KBM-7 (cell line): ENCODE measurements at regions not wholly inside any gene's neighbourhood (a gene's known extent, or its start where the extent isn't known, plus 50 kb on each side); places are given as distances from the start of the nearest gene placed in this dataset.
"Not testable (repeated sequence)": the region's sequence is repeated elsewhere in the genome, so short reads cannot be mapped to it uniquely, and the experiment has no call there.

Experiments used
- DNase-seq: peaks from one replicate; pipeline ENCODE4 v3.0.0-alpha.2; 2015
- in situ Hi-C: fragments of 300-500 bp; cut with MboI; formaldehyde crosslinking; loops from 2 replicates; pipeline ENCODE4 v1.14.3; 2020; ENCODE audit warnings: low sequenced_read_pairs, low pct_unique_long_range_greater_than_20kb, mixed read lengths

GRCh38 chr11:134984421-134984820 lies 572.4 kb upstream of the B3GAT1 start:
- in situ Hi-C loops = no loop called here
- DNase-seq = no peak

DNA sequence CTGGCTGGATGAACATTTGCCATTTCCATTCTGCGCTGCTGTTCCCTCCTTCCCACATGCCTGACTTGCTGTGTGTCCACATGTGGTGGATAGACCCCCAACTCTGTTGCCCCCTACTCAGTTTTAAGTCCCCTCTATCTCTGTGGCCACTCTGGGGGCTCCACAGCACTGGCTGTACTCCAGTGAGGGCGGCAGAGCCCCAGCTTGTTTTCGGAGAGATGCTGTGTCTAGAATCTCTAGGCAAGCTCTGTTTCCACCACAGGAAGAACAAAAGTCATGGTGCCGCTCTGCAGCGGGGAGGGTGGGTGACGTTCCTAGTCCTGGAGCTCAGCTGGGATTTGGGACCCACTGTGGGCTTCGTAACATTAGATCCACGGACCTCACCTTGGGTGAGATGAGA lies 570.4 kb upstream of the B3GAT1 start:
- in situ Hi-C loops, DNase-seq: not testable (repeated sequence)

DNA sequence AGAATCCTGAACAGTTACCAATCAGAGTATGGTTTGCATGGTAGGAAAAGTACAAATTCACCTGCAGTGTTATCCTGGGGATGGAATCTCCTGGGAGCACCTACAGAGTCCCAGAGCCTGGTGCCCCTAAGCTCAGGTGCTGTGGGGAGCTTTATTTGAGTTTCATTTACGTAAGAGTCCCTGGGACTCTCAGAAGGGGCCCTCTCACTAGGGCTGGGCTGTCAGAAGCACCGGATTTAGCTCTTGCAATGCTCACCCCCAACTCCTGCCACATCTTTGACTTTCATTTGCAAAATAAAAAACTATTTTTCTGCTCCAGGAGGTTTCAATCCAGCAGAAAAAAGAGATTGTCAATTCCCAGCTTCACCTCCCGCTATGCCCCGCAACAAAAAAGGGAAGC lies 569.8 kb upstream of the B3GAT1 start:
- in situ Hi-C loops = no loop called here
- DNase-seq = no peak

DNA sequence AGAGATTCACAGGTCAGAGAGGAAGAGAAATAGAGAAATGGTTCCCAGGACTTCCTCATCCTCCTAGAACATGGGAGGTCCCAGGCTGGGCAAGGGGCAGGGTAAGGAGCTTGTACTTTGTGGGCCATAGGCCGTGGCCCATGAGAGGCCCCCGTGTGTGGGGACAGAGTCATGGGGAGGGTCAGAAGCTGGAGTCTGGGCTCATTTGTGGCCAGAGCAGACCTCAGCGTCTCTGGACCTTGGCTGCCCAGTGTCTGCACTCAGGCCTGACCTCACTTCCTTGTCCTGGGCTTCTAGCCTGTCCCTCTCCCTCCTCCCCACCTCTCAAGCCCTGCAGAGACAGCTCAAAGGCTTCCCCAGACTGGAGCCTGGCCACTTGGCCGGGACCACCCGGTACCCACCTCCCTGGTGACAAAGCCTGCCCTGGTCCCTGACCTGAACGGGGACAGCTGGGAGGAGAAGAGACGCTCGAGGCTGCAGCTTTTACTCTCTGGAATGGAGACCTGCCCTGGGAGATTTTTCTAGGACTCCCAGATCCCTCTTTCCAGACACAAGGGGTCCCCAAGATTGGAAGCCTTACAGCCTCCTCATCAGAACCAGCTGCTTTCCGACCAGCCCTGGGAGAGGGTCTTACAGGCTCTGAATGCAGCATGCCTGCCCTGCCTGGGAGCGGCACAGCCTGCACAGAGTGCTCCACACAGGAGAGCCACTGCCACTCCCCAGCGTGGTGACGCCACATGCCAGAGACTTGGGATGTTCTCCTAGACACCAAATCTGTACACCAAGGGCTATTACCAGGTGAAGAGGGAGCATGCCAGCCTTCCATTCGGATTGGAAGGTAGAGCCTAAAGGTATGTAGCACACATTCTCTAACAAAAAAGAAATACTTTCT lies 569.0 kb upstream of the B3GAT1 start:
- in situ Hi-C loops = no loop called here
- no peak for DNase-seq

GRCh38 chr11:134979089-134979457 lies 567.0 kb upstream of the B3GAT1 start:
- in situ Hi-C loops, DNase-seq: not testable (repeated sequence)

DNA sequence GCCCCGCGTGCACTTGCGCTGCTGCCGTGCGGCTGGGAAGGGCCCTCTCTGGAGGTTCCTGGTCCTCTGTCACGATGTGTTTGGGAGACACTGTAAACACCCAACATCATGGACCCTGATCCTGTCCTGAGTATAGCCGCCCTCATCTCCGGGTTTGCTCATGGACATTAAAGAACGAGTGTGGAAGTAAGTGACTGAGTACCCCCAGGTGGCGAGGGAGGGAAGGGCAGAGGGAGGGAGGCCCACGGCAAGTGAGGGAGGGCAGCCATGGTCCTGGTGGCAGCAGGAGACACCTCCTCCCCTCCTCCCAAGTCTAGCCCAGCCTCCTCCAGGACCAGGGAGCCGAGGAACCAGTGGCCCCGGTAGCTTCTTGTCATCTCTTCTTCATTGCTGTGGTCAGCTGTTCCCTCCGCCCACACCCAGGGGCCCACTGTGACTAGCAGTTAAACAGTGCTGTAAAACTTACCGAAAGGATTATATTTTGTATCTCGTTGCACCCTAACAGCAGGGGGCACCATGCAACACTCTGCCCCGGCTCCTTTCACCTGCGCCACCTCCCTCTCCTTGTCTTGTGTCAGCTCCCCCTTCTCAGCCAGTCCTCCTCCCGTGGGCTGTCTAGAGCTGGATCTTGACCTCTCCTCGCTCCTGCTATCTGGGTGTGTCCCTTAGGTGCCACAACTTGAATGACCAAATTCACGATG lies 566.5 kb upstream of the B3GAT1 start:
- DNase-seq = peak; percentile 5
- in situ Hi-C loops = no loop called here

DNA sequence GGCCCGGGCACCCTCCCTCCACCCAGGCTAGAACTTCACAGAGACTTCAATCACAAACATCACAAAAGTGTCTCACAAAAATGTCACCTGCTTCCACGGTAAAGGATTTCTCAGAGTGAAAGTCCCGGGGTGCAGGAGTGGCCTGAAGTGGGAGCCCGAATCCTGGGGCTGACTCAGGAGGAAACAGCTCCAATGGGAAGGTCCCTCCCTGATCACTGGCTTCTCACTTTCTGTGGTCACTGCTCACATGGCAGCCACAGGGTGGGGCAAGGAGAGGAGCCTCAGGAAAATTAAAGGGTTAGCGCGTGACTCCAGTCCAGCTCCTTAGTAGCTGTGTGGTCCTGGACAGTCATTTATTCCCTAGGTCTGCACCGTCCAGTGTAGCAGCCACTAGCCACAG lies 564.5 kb upstream of the B3GAT1 start:
- in situ Hi-C loops = no loop called here
- DNase-seq = no peak

DNA sequence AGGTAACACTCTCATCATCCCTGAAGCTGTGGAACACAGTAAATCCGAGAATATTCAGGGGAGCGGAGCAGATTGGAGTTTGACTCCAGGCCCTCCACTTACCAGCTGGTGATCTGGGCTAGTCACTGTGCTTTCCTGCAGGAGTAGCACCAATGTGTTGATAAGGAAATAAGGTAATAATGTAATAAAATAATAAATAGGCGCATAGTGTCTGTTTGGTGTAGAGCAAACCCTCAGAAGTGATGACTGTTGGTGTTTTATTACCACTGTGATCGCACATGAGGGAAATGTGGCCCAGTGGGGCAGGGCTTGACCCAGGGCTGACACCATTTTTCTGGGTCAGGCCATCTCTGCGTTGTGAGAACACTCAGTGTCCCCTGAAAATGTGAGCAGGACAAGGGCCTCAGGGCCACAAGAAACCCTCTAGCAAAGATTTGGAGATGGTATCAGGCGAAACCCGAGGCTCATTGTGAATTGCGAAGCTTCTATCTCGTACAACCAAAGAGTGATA lies 563.9 kb upstream of the B3GAT1 start:
- no peak for DNase-seq

GRCh38 chr11:134973801-134974200 lies 561.8 kb upstream of the B3GAT1 start:
- DNase-seq = no peak
- in situ Hi-C loops = no loop called here

More for the DNA sequence above, 563.9 kb upstream of the B3GAT1 start:
- in situ Hi-C loops = no loop called here

DNA sequence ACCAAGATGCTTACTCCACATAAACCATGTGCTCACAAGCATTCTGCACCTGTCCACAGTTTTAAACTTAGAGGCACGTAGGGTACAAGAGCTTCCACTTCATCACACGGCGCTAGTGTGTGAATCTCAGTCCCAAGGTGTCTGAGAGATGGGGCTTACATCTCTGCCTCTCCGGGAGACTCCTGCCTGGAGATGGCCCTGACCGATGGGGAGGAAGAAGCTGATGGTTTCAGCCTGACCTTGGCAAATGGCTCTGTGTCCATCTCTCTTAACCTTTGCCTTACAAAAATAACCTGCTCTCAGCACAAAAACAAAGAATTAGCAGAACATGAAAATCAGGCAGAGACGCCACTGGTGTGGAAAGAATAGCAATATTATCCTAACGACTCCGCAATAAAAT lies 559.3 kb upstream of the B3GAT1 start:
- in situ Hi-C loops = no loop called here

GRCh38 chr11:134967746-134968145 lies 555.7 kb upstream of the B3GAT1 start:
- in situ Hi-C loops = no loop called here
- no peak for DNase-seq

More for the DNA sequence above, 559.3 kb upstream of the B3GAT1 start:
- no peak for DNase-seq

- DNase-seq, in situ Hi-C loops: not testable (repeated sequence)
These were observed 549.3 kb upstream of the B3GAT1 start for GRCh38 chr11:134961386-134961785.

GRCh38 chr11:134958870-134959269 lies 546.8 kb upstream of the B3GAT1 start:
- in situ Hi-C loops = no loop called here
- DNase-seq = no peak

- no peak for DNase-seq
- in situ Hi-C loops = no loop called here
These were observed 546.2 kb upstream of the B3GAT1 start for GRCh38 chr11:134958336-134958640.

DNA sequence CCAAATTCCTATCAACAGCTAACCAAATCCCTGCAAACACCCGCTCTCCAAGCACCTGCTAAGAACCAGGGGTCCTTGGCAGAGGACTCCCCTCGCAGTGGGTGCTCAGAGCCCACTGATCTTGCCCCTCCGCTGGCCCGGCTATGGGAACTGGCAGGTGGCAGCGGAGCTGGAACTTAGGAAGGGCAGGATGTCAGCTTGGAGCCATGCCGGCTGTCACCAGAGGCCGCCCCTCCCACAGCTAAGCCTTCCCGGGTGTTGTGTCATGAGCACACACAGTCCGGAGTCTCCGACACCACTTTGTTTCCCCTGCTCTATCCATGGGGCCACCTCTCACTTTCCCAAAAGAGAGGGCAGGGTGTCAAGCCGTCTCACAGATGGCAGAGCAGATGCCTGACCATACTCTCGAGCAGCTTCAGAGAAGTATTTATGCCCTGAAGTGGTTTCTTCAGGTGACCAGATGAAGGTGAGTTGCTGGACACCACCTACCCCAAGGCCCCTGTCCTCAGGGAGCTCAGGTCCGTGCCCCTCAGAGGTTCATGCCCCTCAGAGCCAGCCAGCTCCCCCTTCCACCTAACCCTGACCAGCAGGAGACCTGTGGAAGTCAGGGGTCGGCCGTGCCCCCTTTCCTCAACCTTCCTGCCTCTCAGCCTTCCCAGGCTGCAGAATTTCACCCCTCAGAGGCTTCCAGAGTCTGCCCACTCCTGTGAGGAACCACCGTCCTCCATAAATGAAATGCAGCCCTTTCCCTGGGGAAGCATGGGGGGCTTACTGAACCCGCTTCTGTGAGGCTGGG lies 545.7 kb upstream of the B3GAT1 start:
- DNase-seq = no peak
- in situ Hi-C loops = no loop called here

DNA sequence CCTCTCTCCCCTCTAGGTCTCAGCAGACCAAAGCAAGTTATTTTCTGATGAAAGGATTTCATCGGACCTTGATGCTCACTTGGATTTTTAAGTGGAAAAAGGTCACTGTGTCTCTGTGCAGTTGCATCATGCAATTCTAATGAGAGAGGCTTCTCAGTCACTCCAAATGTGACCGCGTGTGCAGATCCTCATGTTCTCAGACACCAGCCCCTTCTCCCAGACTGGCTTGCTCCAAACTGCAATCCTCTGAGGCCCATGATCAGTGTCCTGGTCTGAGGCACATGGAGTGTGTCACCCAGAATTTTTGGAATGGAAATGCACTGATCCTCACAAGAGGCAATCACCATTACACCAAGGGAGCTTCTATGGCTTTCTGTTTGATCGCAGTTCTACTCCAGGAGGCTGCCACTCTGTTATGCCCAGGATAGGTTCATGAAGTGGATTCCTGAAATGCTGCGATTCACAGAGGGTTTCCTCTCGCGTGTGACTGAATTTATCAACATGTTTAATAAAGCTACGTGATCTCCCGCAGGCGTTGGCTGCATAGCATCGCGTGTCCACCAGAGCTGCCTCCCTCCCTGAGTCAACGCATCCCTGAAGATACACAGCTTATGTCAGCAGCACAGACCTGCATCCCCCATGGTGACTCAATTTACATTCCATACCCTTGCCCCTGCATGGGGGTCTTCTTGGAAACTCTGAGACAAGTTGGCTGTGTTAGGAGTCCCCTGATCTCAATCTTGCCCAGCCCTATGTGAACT lies 544.6 kb upstream of the B3GAT1 start:
- in situ Hi-C loops = no loop called here
- DNase-seq = no peak

DNA sequence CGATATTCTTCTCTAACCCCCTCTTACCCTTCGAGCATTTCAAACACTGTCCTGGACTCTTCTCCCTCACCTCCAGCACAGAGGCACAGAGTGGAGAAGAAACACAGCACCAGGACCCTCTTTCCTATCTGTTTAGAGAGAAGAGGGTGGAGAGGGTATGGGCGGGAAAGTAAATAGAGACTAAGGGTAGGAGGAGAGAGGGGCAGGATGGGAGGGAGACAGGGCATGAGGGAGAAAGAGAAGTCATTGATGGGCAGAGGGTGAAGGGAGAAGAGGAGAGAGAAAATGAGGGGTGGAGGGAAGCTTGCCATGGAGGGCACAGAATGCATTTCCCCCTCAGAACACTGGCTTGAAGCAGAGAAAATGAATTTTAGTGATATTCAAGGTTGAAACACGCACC lies 543.9 kb upstream of the B3GAT1 start:
- in situ Hi-C loops, DNase-seq: not testable (repeated sequence)

DNA sequence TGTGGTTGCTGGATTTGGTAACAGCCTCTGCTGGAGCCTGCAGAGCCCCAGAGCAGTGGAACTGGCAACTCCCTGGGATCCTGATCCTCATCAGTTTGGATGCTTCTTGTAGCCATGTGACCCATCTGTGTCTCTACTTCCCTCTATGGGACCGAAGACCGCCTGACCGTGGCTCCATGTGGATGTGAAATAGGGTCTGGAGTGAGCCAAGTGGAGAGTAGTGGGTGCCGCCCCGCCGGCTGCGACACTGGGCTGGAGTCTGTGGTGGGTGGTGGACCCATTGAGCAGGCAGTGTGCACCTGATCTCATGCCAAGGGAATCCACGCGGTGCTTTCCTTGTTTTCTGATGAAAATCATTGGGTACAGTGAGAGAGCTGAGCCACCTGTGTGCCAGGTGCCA lies 543.2 kb upstream of the B3GAT1 start:
- no peak for DNase-seq
- in situ Hi-C loops = no loop called here

DNA sequence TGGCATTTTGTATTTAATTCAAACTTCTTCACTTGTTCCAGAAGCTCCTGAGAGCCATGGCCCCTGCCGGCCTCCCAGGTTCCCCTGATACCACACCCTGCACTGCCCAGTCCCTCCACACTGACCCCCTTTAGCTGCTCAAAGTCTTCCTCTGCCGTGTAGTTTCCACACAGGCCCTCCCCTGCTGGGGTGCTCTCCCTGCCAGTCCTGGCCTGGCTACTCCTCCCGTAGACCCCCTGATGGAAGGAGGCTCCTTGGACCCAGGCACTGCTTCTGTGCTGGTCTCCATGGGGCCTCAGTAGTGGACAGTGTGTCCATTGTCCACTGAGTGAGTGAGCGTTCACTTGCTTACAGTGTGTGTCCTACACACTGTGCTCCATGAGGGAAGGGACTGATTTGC lies 542.4 kb upstream of the B3GAT1 start:
- DNase-seq, in situ Hi-C loops: not testable (repeated sequence)
